A673 (cell line): ENCODE measurements at regions not wholly inside any gene's neighbourhood (a gene's known extent, or its start where the extent isn't known, plus 50 kb on each side); places are given as distances from the start of the nearest gene placed in this dataset.
"Not testable (repeated sequence)": the region's sequence is repeated elsewhere in the genome, so short reads cannot be mapped to it uniquely, and the experiment has no call there.

Experiments used
- BruUV-seq: library from RNA; stranded (reverse); fragments of 400-500 nt; replicated peaks from 2 replicates; lab custom pipeline; 2021; lab: Mats Ljungman, UMichigan
- CTCF ChIA-PET: fragments of 300-600 bp; sonication (Branson Sonifier 250); formaldehyde crosslinking; loops from one replicate; lab custom pipeline; 2022; ENCODE audit warnings: antibody characterized with exemption; lab: Charles Lee
- POLR2A ChIA-PET: fragments of 300-600 bp; sonication (Branson Sonifier 250); formaldehyde crosslinking; loops from one replicate; lab custom pipeline; 2022; ENCODE audit warnings: antibody characterized with exemption; ENCODE audit not compliant: low non-redundant PET; lab: Charles Lee
- DNase-seq: peaks from one replicate; pipeline ENCODE4 v3.0.0-alpha.2; 2015; ENCODE audit warnings: low spot score
- H3K27ac ChIP-seq: fragments of 200-600 bp; sonication (generic); 2 replicates; pipeline ENCODE4 v1.5.1; 2016; ENCODE audit warnings: mixed run types, low read depth, mild to moderate bottlenecking, mixed read lengths, antibody characterized with exemption, low read length; ENCODE audit not compliant: poor library complexity, severe bottlenecking
- H3K27me3 ChIP-seq: fragments of 200-600 bp; sonication (generic); replicated peaks from 2 replicates; pipeline ENCODE4 v1.6.1; 2017; ENCODE audit warnings: mixed run types, low read depth, mild to moderate bottlenecking, mixed read lengths, antibody characterized with exemption, low read length; ENCODE audit not compliant: insufficient read depth, poor library complexity
- H3K36me3 ChIP-seq: fragments of 200-600 bp; sonication (generic); 2 replicates; pipeline ENCODE4 v1.6.1; 2016; ENCODE audit warnings: mixed run types, mild to moderate bottlenecking, mixed read lengths, antibody characterized with exemption, low read length; ENCODE audit not compliant: insufficient read depth, poor library complexity, severe bottlenecking
- H3K4me1 ChIP-seq: fragments of 200-600 bp; sonication (generic); 2 replicates; pipeline ENCODE4 v1.6.1; 2017; ENCODE audit warnings: mixed run types, mild to moderate bottlenecking, mixed read lengths, antibody characterized with exemption, low read length; ENCODE audit not compliant: insufficient read depth, poor library complexity, severe bottlenecking
- H3K4me3 ChIP-seq: fragments of 200-600 bp; sonication (generic); 2 replicates; pipeline ENCODE4 v1.5.1; 2016; ENCODE audit warnings: low read depth, mixed run types, mild to moderate bottlenecking, mixed read lengths, low read length; ENCODE audit not compliant: poor library complexity, severe bottlenecking
- H3K9me3 ChIP-seq: fragments of 200-600 bp; sonication (generic); 2 replicates; pipeline ENCODE4 v1.6.1; 2016; ENCODE audit warnings: mixed run types, low read depth, mild to moderate bottlenecking, mixed read lengths, antibody characterized with exemption, low read length; ENCODE audit not compliant: poor library complexity, severe bottlenecking
- EZH2 ChIP-seq: fragments of 200-600 bp; sonication (generic); IDR thresholded peaks from 2 replicates; pipeline ENCODE4 v1.6.1; 2017; ENCODE audit warnings: borderline replicate concordance, low read depth, mild to moderate bottlenecking, mixed read lengths, antibody characterized with exemption, low read length; ENCODE audit not compliant: poor library complexity, severe bottlenecking
- intact Hi-C: fragments of 100-400 bp; cut with micrococcal nuclease; formaldehyde crosslinking; loops from one replicate; pipeline ENCODE4 v1.10.0; 2022; ENCODE audit not compliant: unreplicated experiment
- TF ChIP-seq, protein P1 (sequence below): fragments of 300-800, 200-600 bp; sonication (generic); conservative IDR thresholded peaks from 2 replicates; pipeline ENCODE4 v1.5.1; 2017; ENCODE audit warnings: low read depth, mild to moderate bottlenecking, antibody characterized with exemption, low read length, moderate library complexity, mixed read lengths

- ChIA-PET POLR2A (no interaction called here), CTCF (no interaction called here)
- peaks cover 7% of the 10 kb centered on the region for H3K4me1 ChIP-seq
- no peak overlapping the region for H3K27ac ChIP-seq
- BruUV-seq = no TSS peak
- DNase-seq = peak; percentile 47
- no peak for TF ChIP-seq EZH2
- TF ChIP-seq, protein P1, sequence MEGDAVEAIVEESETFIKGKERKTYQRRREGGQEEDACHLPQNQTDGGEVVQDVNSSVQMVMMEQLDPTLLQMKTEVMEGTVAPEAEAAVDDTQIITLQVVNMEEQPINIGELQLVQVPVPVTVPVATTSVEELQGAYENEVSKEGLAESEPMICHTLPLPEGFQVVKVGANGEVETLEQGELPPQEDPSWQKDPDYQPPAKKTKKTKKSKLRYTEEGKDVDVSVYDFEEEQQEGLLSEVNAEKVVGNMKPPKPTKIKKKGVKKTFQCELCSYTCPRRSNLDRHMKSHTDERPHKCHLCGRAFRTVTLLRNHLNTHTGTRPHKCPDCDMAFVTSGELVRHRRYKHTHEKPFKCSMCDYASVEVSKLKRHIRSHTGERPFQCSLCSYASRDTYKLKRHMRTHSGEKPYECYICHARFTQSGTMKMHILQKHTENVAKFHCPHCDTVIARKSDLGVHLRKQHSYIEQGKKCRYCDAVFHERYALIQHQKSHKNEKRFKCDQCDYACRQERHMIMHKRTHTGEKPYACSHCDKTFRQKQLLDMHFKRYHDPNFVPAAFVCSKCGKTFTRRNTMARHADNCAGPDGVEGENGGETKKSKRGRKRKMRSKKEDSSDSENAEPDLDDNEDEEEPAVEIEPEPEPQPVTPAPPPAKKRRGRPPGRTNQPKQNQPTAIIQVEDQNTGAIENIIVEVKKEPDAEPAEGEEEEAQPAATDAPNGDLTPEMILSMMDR = no peak
- H3K27me3 ChIP-seq = no peaks in the 10 kb centered on the region
- no peak overlapping the region for H3K4me3 ChIP-seq
- no peaks in the 10 kb centered on the region for H3K9me3 ChIP-seq
- H3K36me3 ChIP-seq = no peaks in the 10 kb centered on the region
- intact Hi-C loops = no loop called here
Measured at GRCh38 chr1:191508239-191508638, 650.0 kb upstream of the RGS18 start.

DNA sequence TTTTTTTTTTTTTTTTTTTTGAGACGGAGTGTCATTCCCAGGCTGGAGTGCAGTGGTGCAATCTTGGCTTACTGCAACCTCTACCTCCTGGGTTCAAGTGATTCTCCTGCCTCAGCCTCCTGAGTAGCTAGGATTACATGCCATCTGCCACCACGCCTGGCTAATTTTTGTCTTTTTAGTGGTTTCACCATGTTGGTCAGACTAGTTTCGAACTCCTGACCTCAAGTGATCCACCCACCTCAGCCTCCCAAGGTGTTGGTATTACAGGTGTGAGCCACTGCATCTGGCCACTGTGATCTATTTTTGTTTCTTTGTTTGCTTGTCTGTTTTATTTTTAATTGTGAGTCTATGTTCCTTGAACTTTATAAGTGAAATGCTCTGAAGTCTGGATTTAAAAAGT, 646.8 kb upstream of the RGS18 start:
- DNase-seq, CTCF ChIA-PET, H3K4me3 ChIP-seq, BruUV-seq, H3K4me1 ChIP-seq, H3K9me3 ChIP-seq, H3K27ac ChIP-seq, H3K36me3 ChIP-seq, POLR2A ChIA-PET, H3K27me3 ChIP-seq, intact Hi-C loops: not testable (repeated sequence)

- no peak for TF ChIP-seq EZH2
- TF ChIP-seq, protein P1 = peak; percentile 3; the same call in 1 of the 2 replicates
- DNase-seq = no peak
- no peaks in the 10 kb centered on the region for H3K4me1 ChIP-seq
- intact Hi-C loops = no loop called here
- H3K4me3 ChIP-seq = no peak overlapping the region
- H3K36me3 ChIP-seq = no peaks in the 10 kb centered on the region
- ChIA-PET CTCF (no interaction called here), POLR2A (no interaction called here)
- H3K27ac ChIP-seq = no peak overlapping the region
- H3K27me3 ChIP-seq = no peaks in the 10 kb centered on the region
- no peaks in the 10 kb centered on the region for H3K9me3 ChIP-seq
- BruUV-seq = no TSS peak
Measured at GRCh38 chr1:191517826-191518225, 640.4 kb upstream of the RGS18 start.

GRCh38 chr1:191519519-191519918, 638.7 kb upstream of the RGS18 start:
- no peak overlapping the region for H3K27ac ChIP-seq
- DNase-seq = no peak
- H3K27me3 ChIP-seq = no peaks in the 10 kb centered on the region
- CTCF ChIA-PET = no interaction called here
- no peaks in the 10 kb centered on the region for H3K4me1 ChIP-seq
- TF ChIP-seq, protein P1 = no peak
- TF ChIP-seq EZH2 = no peak
- BruUV-seq = no TSS peak
- H3K36me3 ChIP-seq = no peaks in the 10 kb centered on the region
- H3K9me3 ChIP-seq = no peaks in the 10 kb centered on the region
- intact Hi-C loops = loop anchor here (1.0 kb wide), 1 partner anchor 9 kb away; no protein-coding TSS in a partner anchor
- POLR2A ChIA-PET = no interaction called here
- no peak overlapping the region for H3K4me3 ChIP-seq
